OCI-LY7 (cell line): ENCODE measurements at regions not wholly inside any gene's neighbourhood (a gene's known extent, or its start where the extent isn't known, plus 50 kb on each side); places are given as distances from the start of the nearest gene placed in this dataset.
"Not testable (repeated sequence)": the region's sequence is repeated elsewhere in the genome, so short reads cannot be mapped to it uniquely, and the experiment has no call there.

Source experiments
- BruUV-seq: library from RNA; stranded (reverse); fragments of 400-500 nt; replicated peaks from 2 replicates; lab custom pipeline; 2021; lab: Mats Ljungman, UMichigan
- CTCF ChIA-PET: fragments of 300-600 bp; sonication (Branson Sonifier 250); formaldehyde crosslinking; loops from one replicate; lab custom pipeline; 2022; ENCODE audit warnings: antibody characterized with exemption; ENCODE audit not compliant: unreplicated experiment; lab: Charles Lee
- POLR2A ChIA-PET: fragments of 300-600 bp; sonication (Branson Sonifier 250); formaldehyde crosslinking; loops from one replicate; lab custom pipeline; 2022; ENCODE audit warnings: antibody characterized with exemption; lab: Charles Lee
- DNase-seq: peaks from one replicate; pipeline ENCODE4 v3.0.0-alpha.2; 2015; ENCODE audit warnings: low spot score
- H2AFZ ChIP-seq: fragments of 200-600 bp; sonication (generic), shearing (Covaris generic); 2 replicates; pipeline ENCODE4 v1.6.1; 2014; ENCODE audit warnings: mild to moderate bottlenecking, antibody characterized with exemption, low read length, moderate library complexity
- H3K27ac ChIP-seq: fragments of 200-600 bp; sonication (generic); 2 replicates; pipeline ENCODE4 v1.5.1; 2014; ENCODE audit warnings: mixed run types, low read depth, mild to moderate bottlenecking, moderate library complexity, low read length, inconsistent platforms; ENCODE audit not compliant: poor library complexity, severe bottlenecking
- H3K36me3 ChIP-seq: fragments of 200-600 bp; sonication (generic); 2 replicates; pipeline ENCODE4 v1.6.1; 2014; ENCODE audit warnings: mild to moderate bottlenecking, antibody characterized with exemption, low read length, moderate library complexity, mixed read lengths; ENCODE audit not compliant: insufficient read depth
- H3K4me1 ChIP-seq: fragments of 200-600 bp; sonication (generic); 2 replicates; pipeline ENCODE4 v1.5.1; 2014; ENCODE audit warnings: mild to moderate bottlenecking, low read length; ENCODE audit not compliant: insufficient read depth, poor library complexity, severe bottlenecking
- H3K4me2 ChIP-seq: fragments of 200-600 bp; sonication (generic); 2 replicates; pipeline ENCODE4 v1.6.1; 2014; ENCODE audit warnings: mild to moderate bottlenecking, low read length
- H3K4me3 ChIP-seq: fragments of 200-600 bp; sonication (generic); 2 replicates; pipeline ENCODE4 v1.5.1; 2014; ENCODE audit warnings: mild to moderate bottlenecking, low read depth, low read length; ENCODE audit not compliant: poor library complexity, severe bottlenecking
- H3K79me2 ChIP-seq: fragments of 200-600 bp; sonication (generic); 2 replicates; pipeline ENCODE4 v1.6.1; 2016; ENCODE audit warnings: low read depth, mild to moderate bottlenecking, low read length, moderate library complexity, mixed read lengths; ENCODE audit not compliant: insufficient read depth
- H3K9me2 ChIP-seq: fragments of 200-600 bp; sonication (generic); 2 replicates; pipeline ENCODE4 v1.6.1; 2016; ENCODE audit warnings: mild to moderate bottlenecking, low read length, mixed read lengths; ENCODE audit not compliant: insufficient read depth
- H3K9me3 ChIP-seq: fragments of 200-600 bp; sonication (generic); 2 replicates; pipeline ENCODE4 v1.6.1; 2014; ENCODE audit warnings: mild to moderate bottlenecking, mixed run types, low read length, mixed read lengths
- H4K20me1 ChIP-seq: fragments of 200-600 bp; sonication (generic); 2 replicates; pipeline ENCODE4 v1.6.1; 2014; ENCODE audit warnings: mild to moderate bottlenecking, antibody characterized with exemption, low read length, moderate library complexity, mixed read lengths; ENCODE audit not compliant: insufficient read depth
- intact Hi-C: fragments of 100-400 bp; cut with micrococcal nuclease; formaldehyde crosslinking; loops from one replicate; pipeline ENCODE4 v1.10.0; 2022; ENCODE audit not compliant: unreplicated experiment

DNA sequence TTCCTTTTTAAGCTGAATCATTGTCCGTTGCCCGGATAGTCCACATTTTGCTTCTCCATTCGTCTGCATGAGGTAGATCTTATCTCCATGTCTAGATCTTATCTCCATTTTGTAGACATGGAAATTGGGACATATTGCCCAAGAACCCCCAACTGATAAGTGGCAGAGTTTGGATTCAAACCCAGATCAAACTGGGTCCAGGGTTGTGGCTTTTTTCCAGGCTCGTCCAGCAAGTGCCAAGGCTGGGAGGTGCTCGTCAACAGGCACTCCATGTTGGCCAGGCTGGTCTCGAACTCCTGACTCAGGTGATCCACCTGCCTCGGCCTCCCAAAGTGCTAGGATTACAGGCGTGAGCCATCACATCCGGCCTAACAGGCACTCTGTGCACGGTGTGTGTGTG lies 4082.3 kb upstream of the TPTE start:
- POLR2A ChIA-PET, H3K4me2 ChIP-seq, CTCF ChIA-PET, H3K79me2 ChIP-seq, H3K9me3 ChIP-seq, BruUV-seq, intact Hi-C loops, H2AFZ ChIP-seq, H4K20me1 ChIP-seq, DNase-seq, H3K36me3 ChIP-seq, H3K9me2 ChIP-seq, H3K4me3 ChIP-seq, H3K27ac ChIP-seq: not testable (repeated sequence)
- H3K4me1 ChIP-seq: peaks cover 13% of the 10 kb centered on the region

DNA sequence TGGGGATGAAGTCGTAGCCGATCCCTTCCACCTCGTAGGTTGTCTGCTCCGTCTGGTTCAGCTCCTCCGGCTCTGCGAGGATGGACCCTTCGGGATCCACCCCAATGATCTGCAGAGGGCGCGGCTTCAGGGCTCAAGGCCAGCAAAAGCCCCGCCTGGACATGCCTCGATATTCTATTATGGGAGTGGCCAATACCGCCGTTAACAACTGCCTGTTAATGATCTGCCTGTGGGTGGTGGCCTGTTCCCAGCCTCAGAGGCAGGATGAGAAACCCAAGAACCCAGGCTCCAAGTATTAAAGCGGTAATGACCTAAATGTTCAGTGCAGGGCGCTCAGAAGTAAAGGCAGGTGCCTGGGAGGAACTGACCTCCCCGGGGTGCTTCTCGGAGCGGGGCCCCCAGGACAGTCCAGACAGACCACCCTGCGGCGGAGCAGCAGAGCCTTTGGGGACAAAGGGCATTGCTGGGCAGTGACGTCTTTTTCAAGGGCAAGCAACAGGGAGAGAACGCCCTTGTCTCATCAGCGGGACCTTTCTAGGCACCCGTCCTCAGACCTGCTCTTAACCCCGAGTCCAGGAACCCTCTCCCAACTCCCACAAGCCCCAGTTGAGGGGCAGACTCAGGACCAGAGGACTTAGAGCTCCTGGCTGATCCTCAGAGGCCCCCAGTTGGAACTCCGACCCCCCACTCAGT lies 4066.6 kb upstream of the TPTE start:
- intact Hi-C loops, H2AFZ ChIP-seq, POLR2A ChIA-PET, H3K4me3 ChIP-seq, H3K36me3 ChIP-seq, H3K9me2 ChIP-seq, H3K4me2 ChIP-seq, H3K27ac ChIP-seq, CTCF ChIA-PET, H3K79me2 ChIP-seq, BruUV-seq, H3K9me3 ChIP-seq, H3K4me1 ChIP-seq, DNase-seq, H4K20me1 ChIP-seq: not testable (repeated sequence)

DNA sequence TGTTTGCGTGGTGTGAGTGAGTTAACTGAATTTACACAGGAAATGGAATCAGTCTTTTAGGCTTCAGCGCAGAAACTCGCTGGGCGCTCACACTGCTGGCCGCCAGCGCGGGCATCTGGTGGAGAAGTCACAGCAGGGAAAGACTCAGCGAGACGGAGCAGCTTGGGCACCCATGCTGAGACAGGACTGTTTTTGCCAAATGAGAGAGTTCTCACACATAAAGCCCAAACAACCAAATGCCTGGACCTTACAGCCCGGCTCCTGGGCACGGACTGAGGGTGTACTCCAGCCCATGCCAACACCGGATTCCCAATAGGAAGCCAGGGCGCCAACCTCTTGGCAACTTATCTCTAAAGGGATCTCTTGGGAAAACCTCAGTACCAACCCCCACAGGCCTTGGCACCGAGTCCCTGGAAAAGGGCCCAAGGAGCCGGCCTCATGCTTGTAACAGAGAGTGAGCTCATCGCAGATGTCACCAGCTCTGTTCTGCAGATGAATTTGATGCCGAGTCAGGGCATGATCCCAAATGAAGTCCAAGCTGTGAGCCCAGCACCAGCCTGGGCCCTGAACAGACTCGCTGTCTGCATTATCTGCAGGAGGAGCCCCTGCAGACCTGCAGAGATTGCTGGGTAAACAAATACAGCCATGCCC lies 4065.2 kb upstream of the TPTE start:
- BruUV-seq, DNase-seq, H2AFZ ChIP-seq, POLR2A ChIA-PET, H3K9me2 ChIP-seq, H3K4me2 ChIP-seq, intact Hi-C loops, H3K4me3 ChIP-seq, H3K27ac ChIP-seq, H3K4me1 ChIP-seq, H4K20me1 ChIP-seq, H3K79me2 ChIP-seq, H3K9me3 ChIP-seq, CTCF ChIA-PET, H3K36me3 ChIP-seq: not testable (repeated sequence)

DNA sequence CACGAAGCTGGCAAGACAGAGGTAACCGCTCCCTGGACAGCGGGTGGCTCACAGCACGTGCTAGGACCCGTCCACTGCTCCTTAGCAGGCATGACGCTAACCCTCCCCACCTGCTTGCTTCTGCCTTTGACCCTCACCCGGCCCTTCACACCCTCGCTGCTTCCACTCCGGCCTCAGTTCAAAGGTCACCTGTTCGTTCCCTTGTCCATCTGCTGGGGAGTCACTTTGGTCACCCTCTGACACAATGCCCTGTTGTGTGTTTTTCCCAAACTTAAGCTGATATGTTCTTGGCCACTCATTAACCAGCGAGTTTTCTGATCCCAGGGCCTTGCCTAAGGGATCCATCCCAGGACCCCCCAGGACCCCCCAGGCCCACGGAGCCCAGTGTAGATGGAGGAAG lies 4061.6 kb upstream of the TPTE start:
- H3K27ac ChIP-seq, H3K4me3 ChIP-seq, H3K9me3 ChIP-seq, H4K20me1 ChIP-seq, BruUV-seq, POLR2A ChIA-PET, H3K9me2 ChIP-seq, H3K36me3 ChIP-seq, H3K79me2 ChIP-seq, DNase-seq, intact Hi-C loops, H3K4me1 ChIP-seq, H2AFZ ChIP-seq, CTCF ChIA-PET, H3K4me2 ChIP-seq: not testable (repeated sequence)

DNA sequence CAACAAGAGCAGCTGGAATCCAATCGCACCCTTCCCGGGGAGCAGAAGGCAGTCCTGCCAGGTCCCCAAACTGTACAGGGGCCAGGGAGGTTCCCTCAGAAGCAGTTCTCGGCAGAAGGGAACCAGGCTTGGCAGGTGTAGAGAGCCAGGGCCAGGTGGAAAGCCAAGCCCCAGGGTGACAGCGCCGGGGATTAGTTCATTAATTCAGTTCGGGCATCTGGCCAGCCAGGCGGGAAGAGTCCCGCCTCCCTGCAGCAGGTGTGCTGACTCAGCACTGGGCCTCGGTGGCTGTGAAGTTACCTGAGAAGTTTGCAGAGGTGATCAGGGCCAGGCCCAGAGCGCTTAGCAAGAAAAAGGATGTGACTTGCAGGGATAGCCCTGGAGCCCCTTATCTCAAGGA lies 4060.0 kb upstream of the TPTE start:
- H3K27ac ChIP-seq, POLR2A ChIA-PET, H3K9me3 ChIP-seq, BruUV-seq, H3K36me3 ChIP-seq, CTCF ChIA-PET, H3K4me3 ChIP-seq, DNase-seq, H4K20me1 ChIP-seq, H3K4me1 ChIP-seq, H2AFZ ChIP-seq, H3K79me2 ChIP-seq, intact Hi-C loops, H3K9me2 ChIP-seq, H3K4me2 ChIP-seq: not testable (repeated sequence)

DNA sequence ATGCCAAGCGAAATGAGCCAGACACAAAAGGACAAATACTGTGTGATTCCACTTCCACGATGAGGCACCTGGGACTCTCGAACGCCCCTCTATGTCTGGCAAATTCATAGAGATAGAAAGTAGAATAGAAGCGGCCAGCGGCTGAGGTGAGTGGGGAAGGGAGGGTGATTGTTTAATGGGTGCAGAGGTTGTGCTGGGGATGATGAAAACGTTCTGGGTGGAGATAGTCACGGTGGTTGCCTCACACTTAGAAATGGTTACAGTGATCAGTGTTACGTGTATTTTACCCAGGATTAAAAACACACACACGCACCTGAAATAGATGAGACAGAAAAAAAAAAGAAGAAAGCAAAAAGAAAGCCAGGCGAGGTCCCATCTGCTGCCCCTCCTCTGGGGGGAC lies 4057.0 kb upstream of the TPTE start:
- DNase-seq, H3K4me3 ChIP-seq, H3K9me3 ChIP-seq, BruUV-seq, H3K4me2 ChIP-seq, H3K79me2 ChIP-seq, H4K20me1 ChIP-seq, H3K27ac ChIP-seq, CTCF ChIA-PET, intact Hi-C loops, H3K4me1 ChIP-seq, POLR2A ChIA-PET, H2AFZ ChIP-seq, H3K36me3 ChIP-seq, H3K9me2 ChIP-seq: not testable (repeated sequence)
